GM19324 (cell line): ENCODE measurements at regions not wholly inside any gene's neighbourhood (a gene's known extent, or its start where the extent isn't known, plus 50 kb on each side); places are given as distances from the start of the nearest gene placed in this dataset.

ENCODE experiments used
- ATAC-seq: cut with Tn5 transposase; IDR thresholded peaks from one replicate; pipeline ENCODE4 v1.9.1; 2021; ENCODE audit warnings: mild to moderate bottlenecking, moderate library complexity; ENCODE audit not compliant: unreplicated experiment, low FRiP score

GRCh38 chr6:140052736-140053729, 678.6 kb upstream of the CITED2 start:
- no peak for ATAC-seq

- ATAC-seq: no peak
Observed at GRCh38 chr6:140051521-140052512, 677.4 kb upstream of the CITED2 start.

DNA sequence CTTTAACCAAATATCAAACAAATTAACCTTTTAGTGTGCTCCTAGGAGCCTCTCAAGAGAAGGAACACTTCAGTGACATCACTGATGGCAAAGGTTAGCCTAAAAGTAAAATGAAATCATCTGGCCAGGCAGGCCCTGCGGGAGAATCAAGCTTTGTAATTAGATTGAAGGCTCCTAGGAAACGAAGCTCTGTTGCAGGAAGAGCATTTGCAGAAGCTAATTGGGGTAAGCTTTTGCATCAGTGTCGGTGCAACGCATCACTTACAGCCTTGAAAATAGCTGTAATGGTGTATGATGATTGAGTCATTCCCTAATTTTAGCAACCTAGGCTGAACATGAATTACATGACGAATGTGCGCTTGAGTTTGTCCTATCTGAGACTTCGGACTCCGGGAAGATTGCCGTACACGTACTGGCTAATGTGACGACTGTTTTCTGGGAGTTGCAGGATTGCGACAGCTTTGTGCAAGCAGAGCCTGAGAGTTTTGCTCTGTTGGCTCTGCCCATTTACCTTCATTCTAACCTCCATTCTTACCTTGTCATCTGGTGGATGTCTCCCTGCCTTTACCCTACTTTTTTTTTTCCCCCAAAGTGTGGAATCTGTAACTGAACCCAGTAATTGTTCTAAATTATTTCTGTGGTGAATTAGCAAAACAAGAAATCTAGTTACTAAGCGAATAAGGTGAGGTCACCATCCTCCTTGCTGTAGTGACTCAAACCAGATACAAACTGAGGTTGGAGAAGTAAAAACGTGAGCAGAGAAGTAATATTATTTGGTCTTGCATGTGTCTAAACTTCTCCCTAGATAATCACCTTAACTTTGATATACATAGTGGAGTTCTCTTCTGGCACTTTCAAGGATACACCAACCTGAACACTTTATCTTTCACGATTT, 675.9 kb upstream of the CITED2 start:
- no peak for ATAC-seq

DNA sequence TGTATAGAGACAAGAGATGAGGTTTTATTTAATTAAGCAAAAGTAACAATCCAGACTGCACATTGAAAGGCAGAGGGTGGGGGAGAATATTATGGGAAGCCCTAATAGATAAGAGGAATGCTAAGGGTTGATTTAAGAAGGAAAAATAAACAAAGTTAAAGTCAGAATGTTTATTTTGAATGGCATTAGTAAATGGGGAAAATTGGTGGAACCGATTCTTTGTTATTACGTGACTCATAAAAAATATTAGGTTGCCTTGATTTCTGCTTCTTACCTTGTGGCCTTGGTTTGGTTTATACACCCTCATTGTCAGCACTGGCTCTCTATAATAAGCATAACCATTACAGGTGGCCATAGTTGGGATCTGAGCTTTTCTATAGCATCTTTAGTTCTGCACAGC, 674.8 kb upstream of the CITED2 start:
- no peak for ATAC-seq

DNA sequence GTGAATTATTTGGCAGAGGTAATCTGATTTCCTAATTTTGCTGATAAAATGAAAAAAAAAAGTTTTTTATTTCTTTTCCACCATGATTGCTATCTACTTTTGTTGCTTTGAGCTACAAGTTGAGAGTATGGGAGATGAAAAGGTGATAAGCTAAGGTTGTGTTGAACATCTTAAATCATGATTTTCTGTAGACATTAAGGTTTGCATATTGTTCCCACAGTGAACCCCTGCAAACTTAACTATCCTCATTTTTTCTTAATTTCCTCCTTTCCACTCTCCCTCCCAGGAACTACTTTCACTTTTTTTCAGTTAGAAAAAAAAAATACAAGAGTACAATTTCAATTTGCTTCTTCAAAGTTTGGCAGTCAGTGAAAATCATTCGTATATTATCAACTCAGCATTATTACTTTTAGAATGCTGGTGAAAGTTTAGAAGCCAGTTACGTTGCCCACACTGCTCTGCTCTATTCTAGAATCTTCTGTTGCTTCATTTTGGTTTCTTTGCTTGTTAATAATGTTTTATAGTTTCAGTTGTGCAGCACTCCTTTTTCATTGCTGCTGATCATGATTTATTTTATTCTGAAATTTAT, 673.8 kb upstream of the CITED2 start:
- no peak for ATAC-seq

DNA sequence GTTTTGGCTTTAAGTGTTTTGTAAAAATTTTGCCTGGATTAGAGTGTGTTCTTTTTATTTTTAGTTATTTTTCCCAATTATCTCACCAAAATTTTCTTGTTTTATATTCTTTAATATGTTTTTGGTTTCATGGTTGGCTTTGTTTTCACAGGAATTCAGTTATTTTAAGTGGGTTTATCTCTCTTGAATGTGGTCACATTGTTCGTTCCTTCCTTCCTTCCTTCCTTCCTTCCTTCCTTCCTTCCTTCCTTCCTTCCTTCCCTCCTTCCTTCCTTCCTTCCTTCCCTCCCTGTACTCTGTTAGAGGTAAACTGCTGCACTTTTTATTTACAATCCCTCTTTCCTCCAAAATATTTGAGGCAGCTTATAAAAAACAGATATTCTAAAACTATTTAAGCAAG, 672.9 kb upstream of the CITED2 start:
- ATAC-seq: no peak

DNA sequence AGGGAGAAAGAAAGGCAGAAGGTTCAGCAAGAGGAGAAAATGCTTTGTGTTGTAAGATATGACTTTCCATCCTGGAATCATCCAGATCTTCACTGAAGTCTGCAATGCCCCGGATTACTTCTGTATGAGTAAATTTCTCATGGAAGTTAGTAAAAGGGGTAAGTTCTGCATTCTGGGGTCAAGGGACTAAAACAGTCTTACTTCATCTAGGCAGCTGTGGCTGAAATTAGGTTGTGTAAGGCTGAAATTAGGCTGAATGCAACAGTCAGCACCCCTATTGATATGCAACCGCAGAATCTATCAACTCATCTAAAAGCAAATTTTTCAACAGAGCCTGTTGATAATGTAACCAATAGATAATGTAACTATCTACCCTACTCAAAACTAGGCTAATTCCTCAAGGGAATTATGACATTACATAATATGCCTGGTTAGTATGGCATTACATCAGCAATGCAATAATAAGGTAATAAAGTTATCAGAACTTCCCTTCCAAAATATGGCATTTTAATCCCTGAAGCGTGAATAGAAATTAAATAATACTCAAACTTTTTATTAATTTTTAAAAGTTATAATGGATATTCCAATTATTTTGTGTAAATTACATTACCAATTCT, 671.7 kb upstream of the CITED2 start:
- ATAC-seq: no peak

DNA sequence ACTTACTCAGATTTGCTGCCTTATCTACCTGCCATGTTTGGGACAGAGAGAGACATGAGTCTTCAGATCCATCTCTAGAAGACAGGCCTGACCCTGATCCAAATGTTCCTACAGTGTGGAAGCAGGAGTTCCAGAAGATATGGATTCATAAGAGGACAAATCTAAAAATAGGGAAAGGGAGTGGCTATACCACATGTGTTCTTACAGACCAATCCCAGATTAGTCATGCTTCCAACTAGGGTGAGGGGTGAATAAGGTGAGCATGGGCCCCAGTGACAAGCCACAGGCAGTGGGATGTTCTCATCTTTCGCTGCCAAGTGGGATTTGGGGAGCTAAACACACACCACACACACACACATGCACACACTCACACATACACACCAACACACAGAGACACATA, 670.7 kb upstream of the CITED2 start:
- no peak for ATAC-seq

GRCh38 chr6:140044626-140045025, 670.2 kb upstream of the CITED2 start:
- no peak for ATAC-seq

DNA sequence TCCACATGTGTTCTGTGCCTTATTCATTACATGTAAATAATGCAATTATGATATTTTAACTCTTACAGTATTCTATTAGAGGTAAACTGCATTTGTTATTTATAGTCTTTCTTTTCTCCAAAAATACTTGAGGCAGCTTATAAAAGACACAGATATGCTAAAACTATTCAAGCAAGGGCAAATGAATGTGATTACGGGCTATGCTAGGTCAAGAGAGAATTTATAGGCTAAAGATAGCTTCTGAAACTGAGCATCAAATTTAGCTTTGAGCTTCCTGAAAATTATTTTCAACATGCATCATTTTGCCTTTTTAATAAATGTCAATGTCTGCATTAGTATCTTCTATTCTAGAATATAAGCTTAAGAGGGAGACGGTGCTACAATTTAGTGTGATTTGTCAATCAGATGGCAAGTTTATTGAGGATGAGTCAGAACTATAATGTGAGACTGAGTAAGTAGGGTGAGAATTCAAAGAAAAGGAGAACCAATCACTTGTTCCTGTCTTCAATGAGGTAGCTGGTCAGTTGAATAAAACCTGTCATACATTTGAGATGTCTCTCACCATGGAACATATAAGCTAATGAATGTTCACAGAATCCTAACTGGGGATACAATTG, 669.4 kb upstream of the CITED2 start:
- no peak for ATAC-seq

DNA sequence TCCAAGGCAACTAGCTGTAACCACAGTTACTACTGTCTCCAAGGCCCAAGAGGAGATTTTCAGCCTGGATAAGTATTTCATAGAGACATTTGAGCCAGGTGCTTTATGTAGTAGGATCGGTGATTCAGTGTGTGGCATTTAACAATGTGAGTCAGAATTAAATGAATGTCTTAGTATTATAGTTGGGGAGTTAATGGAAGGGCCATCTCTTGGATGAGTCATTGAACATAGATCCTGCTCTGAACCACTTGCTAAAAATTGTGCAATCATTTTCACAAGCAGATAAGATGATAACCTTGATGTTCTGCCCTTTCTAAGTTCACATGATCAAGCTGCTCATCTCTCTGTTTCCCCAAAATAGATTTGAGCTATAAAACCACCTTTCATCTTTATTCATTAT, 668.9 kb upstream of the CITED2 start:
- no peak for ATAC-seq

- no peak for ATAC-seq
Observed at GRCh38 chr6:140041571-140042332, 667.3 kb upstream of the CITED2 start.

GRCh38 chr6:140041056-140041455, 666.6 kb upstream of the CITED2 start:
- no peak for ATAC-seq

DNA sequence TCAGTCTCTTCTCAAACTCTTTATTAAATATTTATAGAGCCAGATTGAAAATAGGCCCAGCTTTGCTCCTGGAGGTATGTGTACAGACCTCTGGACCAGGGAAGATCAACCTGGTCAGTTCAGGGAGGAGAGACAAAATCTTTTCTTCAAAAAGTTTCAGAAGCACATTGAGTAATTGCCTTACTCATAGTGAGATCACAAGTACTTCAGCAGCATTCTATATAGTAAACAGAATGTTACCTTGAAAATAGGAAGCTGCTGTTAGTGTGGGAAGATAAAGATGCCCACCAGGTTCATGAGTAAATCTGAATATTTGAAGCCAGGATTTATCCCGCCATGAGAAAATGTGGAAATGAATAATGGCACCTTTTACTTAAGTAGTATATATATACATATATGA, 665.9 kb upstream of the CITED2 start:
- no peak for ATAC-seq

DNA sequence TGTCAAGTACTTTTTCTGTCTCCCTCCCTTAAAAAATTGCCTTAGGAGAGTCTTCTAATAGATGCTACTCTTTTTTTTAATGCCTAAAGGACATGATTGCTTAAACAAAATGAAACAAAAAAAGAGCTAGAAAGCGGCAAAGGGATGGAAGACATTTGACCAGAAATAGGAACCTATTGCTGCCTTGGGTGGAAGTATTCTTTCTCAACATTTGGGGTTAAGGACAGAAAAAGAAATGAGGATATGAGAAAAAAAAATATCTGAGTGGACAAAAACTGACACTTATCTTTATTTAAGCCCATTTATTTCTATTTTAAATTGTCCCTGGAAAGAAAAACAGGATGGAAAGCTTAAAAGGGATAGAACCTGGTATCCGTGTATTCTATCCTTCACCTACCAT, 664.9 kb upstream of the CITED2 start:
- ATAC-seq: no peak

GRCh38 chr6:140036196-140036595, 661.7 kb upstream of the CITED2 start:
- no peak for ATAC-seq

DNA sequence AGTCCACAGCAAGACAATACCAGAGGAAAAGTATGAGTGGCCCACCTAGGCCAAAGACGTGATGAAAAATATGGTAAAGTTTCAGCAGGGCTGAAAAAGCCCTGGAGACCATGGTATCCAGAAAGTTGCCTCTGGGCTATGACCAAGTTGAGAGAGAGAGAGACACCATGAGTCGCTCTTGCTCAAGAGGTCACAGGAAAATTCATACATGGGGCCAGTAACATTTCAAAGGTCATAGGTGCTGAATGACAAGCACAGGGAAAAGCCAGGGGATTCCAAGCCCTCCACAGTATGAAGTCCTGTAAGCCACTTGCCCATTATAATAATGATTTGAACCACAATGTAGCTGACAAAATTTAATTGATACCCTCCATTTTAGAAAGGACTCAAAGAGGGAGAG, 657.7 kb upstream of the CITED2 start:
- no peak for ATAC-seq

GRCh38 chr6:140029551-140029950, 655.1 kb upstream of the CITED2 start:
- ATAC-seq: no peak
